ENCODE measurements at regions not wholly inside any gene's neighbourhood (a gene's known extent, or its start where the extent isn't known, plus 50 kb on each side); places are given as distances from the start of the nearest gene placed in this dataset.

DNA sequence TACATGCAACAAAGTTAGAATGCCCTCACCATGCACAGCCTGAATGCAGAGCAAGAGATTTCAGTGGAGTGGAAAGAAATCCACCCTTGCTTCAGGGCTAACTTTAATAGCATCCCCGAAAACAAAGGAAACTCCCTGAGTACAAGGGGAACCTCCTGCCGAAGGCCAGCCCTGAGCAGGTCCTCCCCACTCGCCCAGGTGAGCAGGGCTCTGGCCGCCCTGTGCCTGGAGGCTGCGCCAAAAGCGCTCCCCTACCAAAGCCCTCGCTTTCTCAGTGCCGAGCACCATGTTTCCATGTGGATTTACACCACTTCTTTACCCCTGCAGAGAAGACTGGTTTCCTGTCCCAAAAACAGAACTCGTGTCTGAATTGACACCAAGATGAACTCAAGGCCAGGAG is 61.9 kb upstream of the RPS6KA2 start:
- no peaks in the 10 kb centered on the region for H3K9me3 ChIP-seq
- peaks cover 6% of the 10 kb centered on the region for H3K27me3 ChIP-seq
- H3K4me1 ChIP-seq: peaks cover 6% of the 10 kb centered on the region
- WGBS: 93% methylated on average over 9 of the region's 9 CpGs
- TF ChIP-seq CTCF (IDR thresholded peaks at IDR 0.05): no peak
- no peak for TF ChIP-seq POLR2A (IDR thresholded peaks at IDR 0.05)
- TF ChIP-seq EP300 (IDR thresholded peaks at IDR 0.05): no peak
- TF ChIP-seq POLR2AphosphoS5 (IDR thresholded peaks at IDR 0.05): no peak
- no peak for DNase-seq (ENCODE audit: low spot score in 2 of 2)
- H3K27ac ChIP-seq: no peak overlapping the region
- H3K4me3 ChIP-seq: no peak overlapping the region
- no peaks in the 10 kb centered on the region for H3K36me3 ChIP-seq

DNA sequence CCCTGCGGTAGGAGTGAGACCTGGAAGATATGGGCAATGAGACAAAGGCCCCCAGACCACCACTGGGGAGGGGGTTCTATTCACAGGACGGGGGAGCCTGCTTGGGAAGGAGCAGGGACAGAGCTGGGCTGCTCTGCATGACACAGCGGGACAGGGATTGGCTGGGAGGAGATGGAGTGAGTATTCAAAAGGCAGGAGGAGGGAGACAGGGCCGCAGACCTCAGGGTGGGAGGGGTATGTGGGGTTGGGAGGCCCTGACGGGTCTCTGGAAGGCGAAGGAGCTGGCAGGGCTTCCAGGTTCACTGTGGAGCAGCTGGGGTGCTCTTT is 60.8 kb upstream of the RPS6KA2 start:
- H3K9me3 ChIP-seq: no peaks in the 10 kb centered on the region
- WGBS: 73% methylated on average over 6 of the region's 6 CpGs
- TF ChIP-seq EP300 (IDR thresholded peaks at IDR 0.05): no peak
- TF ChIP-seq POLR2A (IDR thresholded peaks at IDR 0.05): no peak
- no peak for TF ChIP-seq CTCF (IDR thresholded peaks at IDR 0.05)
- TF ChIP-seq POLR2AphosphoS5 (IDR thresholded peaks at IDR 0.05): no peak

DNA sequence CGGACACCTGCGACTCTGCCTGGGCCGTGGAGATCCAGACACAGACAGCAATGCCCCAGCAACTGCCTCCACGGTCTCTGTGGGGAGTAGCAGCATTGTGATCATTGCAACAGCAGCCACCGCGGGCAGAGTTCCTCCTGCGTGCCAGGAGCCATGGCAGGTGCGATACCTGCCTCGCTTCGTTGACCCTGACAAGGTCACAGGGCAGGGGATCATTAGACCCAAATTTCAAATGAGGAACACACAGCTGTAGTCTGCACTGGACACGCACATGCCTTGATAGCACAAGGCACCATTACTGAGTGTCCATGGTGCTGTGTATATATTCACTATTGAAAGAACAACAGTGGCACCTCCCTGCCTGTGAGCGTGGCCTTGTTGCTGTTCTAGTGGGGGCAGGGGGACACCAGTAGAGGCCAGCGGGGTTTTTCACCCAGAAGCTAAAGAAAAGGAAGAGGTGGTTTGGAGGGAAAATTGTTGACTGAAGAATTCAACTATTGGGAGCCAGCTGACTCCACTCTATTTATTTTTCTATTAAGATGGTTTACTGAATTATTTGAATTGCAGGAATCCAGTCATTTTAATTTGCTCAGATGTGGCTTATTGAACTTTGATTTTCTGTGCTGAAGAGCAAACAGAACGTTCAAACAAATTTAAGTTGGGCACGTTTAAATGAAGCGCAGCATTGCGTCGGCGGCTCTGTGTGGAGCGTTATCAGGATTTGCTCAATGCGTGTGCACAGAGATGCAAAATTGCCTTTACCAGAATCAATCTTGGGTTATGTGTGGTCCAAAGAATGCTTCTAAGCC is 60.2 kb upstream of the RPS6KA2 start:
- TF ChIP-seq CTCF (IDR thresholded peaks at IDR 0.05) (no peak), POLR2AphosphoS5 (IDR thresholded peaks at IDR 0.05) (no peak), EP300 (IDR thresholded peaks at IDR 0.05) (no peak), POLR2A (IDR thresholded peaks at IDR 0.05) (no peak)
- Histone ChIP-seq H3K4me3 (no peak overlapping the region), H3K27me3 (peaks cover 6% of the 10 kb centered on the region), H3K27ac (no peak overlapping the region), H3K9me3 (no peaks in the 10 kb centered on the region), H3K36me3 (no peaks in the 10 kb centered on the region), H3K4me1 (peaks cover 6% of the 10 kb centered on the region)
- DNase-seq (ENCODE audit: low spot score in 2 of 2): no peak
- 85% methylated on average over 19 of the region's 21 CpGs for WGBS

More for the DNA sequence above, 60.8 kb upstream of the RPS6KA2 start:
- Histone ChIP-seq H3K27ac (no peak overlapping the region), H3K27me3 (peaks cover 6% of the 10 kb centered on the region), H3K4me1 (peaks cover 6% of the 10 kb centered on the region), H3K4me3 (no peak overlapping the region), H3K36me3 (no peaks in the 10 kb centered on the region)
- DNase-seq (ENCODE audit: low spot score in 2 of 2): no peak

GRCh38 chr6:166686317-166686716 is 59.3 kb upstream of the RPS6KA2 start:
- H3K27me3 ChIP-seq: peaks cover 6% of the 10 kb centered on the region
- H3K36me3 ChIP-seq: no peaks in the 10 kb centered on the region
- DNase-seq (ENCODE audit: low spot score in 2 of 2): no peak
- H3K4me3 ChIP-seq: no peak overlapping the region
- H3K27ac ChIP-seq: no peak overlapping the region
- H3K9me3 ChIP-seq: no peaks in the 10 kb centered on the region
- 63% methylated on average over 2 of the region's 2 CpGs for WGBS
- H3K4me1 ChIP-seq: peaks cover 6% of the 10 kb centered on the region
- TF ChIP-seq POLR2AphosphoS5 (IDR thresholded peaks at IDR 0.05): no peak
- TF ChIP-seq EP300 (IDR thresholded peaks at IDR 0.05): no peak
- no peak for TF ChIP-seq POLR2A (IDR thresholded peaks at IDR 0.05)
- no peak for TF ChIP-seq CTCF (IDR thresholded peaks at IDR 0.05)

- Histone ChIP-seq H3K36me3 (no peaks in the 10 kb centered on the region), H3K4me1 (no peaks in the 10 kb centered on the region), H3K27ac (no peak overlapping the region), H3K27me3 (peaks cover 3% of the 10 kb centered on the region), H3K4me3 (no peak overlapping the region), H3K9me3 (no peaks in the 10 kb centered on the region)
- DNase-seq (ENCODE audit: low spot score in 2 of 2): no peak
- WGBS: 85% methylated on average over 8 of the region's 8 CpGs
- no peak for TF ChIP-seq POLR2AphosphoS5 (IDR thresholded peaks at IDR 0.05)
These were observed 57.8 kb upstream of the RPS6KA2 start for GRCh38 chr6:166684866-166685265.

DNA sequence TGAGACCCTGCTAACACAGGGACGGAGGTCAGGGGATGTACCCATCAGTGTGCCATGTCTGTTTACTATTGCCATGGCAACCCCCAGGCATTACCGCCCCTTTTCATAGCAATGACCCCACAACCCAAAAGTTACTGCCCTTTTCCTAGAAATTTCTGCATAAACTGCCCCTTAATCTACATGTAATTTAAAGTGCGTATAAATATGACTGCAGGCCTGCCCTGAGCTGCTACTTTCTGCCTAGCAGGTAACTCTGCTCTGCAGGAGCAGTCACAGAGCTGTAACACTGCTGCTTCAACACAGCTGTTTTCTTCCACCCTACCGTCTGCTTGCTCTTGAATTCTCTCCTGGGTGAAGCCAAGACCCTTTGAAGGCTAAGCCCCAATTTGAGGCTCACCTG is 57.1 kb upstream of the RPS6KA2 start:
- Histone ChIP-seq H3K27me3 (peaks cover under 1% of the 10 kb centered on the region), H3K9me3 (no peaks in the 10 kb centered on the region), H3K36me3 (no peaks in the 10 kb centered on the region), H3K27ac (no peak overlapping the region), H3K4me1 (no peaks in the 10 kb centered on the region), H3K4me3 (no peak overlapping the region)
- DNase-seq (ENCODE audit: low spot score in 2 of 2): no peak
- no peak for TF ChIP-seq POLR2AphosphoS5 (IDR thresholded peaks at IDR 0.05)
- 96% methylated on average over 4 of the region's 4 CpGs for WGBS
